Heart left ventricle (tissue), 13 donors: ENCODE measurements at regions not wholly inside any gene's neighbourhood (a gene's known extent, or its start where the extent isn't known, plus 50 kb on each side); places are given as distances from the start of the nearest gene placed in this dataset.

Experiments used
- CTCF ChIP-seq, 12 donors: fragments of 200-600 bp; sonication (generic) in 4 of 12; IDR thresholded peaks; one replicate each; pipeline versions ENCODE4 v1.5.0 to v1.8.0; 2018 to 2022; ENCODE audit warnings: antibody characterized with exemption in 12 of 12, mild to moderate bottlenecking in 5 of 12
- POLR2A ChIP-seq, 2 donors: fragments of 450-650 bp; IDR thresholded peaks; one replicate each; pipeline ENCODE4 v1.6.1; 2017; ENCODE audit warnings: antibody characterized with exemption in 2 of 2, mild to moderate bottlenecking in 2 of 2, moderate library complexity in 2 of 2
- donor health status: ischemic (EF 13 %, LVEDD 7.1; RV severe dilation, severe dysfunction).
- donor health status: DM: no; HTN: yes; CAD: no.
- donor health status: DM: no; HTN: no; CAD: no.
- donor health status: ischemic (EF 25% LVEDD 6.9; RV normal size, moderate dysfunction).
- donor health status: ischemic (EF 25% LVEDD 5.7; RV mildly dilated, moderate dysfunction).
- donor health status: ischemic (EF 35%, LVEDD 5.7; RV mildly dilated, moderate dysfunction).
- donor health status: nonischemic (EF 11% LVEDD 7.7; RV severe dilation, severe dysfunction).
- donor health status: DM: yes; HTN: yes; CAD: no.
- donor health status: PGD.
- donor health status: ischemic (EF 29% LVEDD 5.4; RV normal size, mild dysfunction).
- donor health status: nonischemic (EF 23%, LVEDD 6.1; RV moderate dilation, normal function).

DNA sequence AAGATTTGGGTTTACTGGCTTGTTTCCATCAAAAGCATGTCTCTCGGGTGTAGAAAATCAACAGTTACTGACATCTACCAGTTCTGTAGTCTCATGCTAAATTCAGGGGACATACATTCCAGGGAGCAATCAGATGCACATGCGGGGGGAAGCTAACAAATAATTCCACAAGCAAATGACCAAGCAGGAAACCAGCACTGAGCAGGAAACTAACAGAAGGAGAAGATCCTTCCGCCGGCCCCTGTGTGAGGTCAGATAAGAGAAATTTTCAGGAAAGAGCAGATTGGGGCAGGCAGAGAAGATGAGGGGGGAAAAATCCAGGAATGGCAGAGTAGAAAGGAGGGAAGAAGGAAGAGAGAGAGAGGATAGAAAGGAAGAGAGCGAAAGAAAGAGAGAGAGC, 127.6 kb upstream of the TMCC3 start:
- TF ChIP-seq CTCF (IDR thresholded peaks at IDR 0.05) (no peak), POLR2A (IDR thresholded peaks at IDR 0.05) (no peak)
